Spleen (tissue), 11 donors: ENCODE measurements at regions not wholly inside any gene's neighbourhood (a gene's known extent, or its start where the extent isn't known, plus 50 kb on each side); places are given as distances from the start of the nearest gene placed in this dataset.
"Not testable (repeated sequence)": the region's sequence is repeated elsewhere in the genome, so short reads cannot be mapped to it uniquely, and the experiment has no call there.

Source experiments
- DNase-seq: peaks from one replicate; pipeline ENCODE4 v3.0.0-alpha.2; 2020
- H3K27ac ChIP-seq, 8 donors: fragments of 200-600 bp; sonication (generic) in 7 of 8; 1 replicate in 4 of 8; 2 replicates in 4 of 8; pipeline versions ENCODE4 v1.5.0 to v1.8.0; 2016 to 2021; ENCODE audit warnings: inconsistent platforms in 4 of 8, mild to moderate bottlenecking in 4 of 8, moderate library complexity in 1 of 8
- H3K27me3 ChIP-seq, 7 donors: fragments of 200-600 bp; sonication (generic) in 6 of 7; replicated peaks in 1 of 7; 1 replicate in 4 of 7; 2 replicates in 3 of 7; pipeline versions ENCODE4 v1.5.0 to v1.8.0; 2016 to 2021; ENCODE audit warnings: inconsistent platforms in 3 of 7, mild to moderate bottlenecking in 1 of 7
- H3K36me3 ChIP-seq, 6 donors: fragments of 200-600 bp; sonication (generic) in 5 of 6; 1 replicate in 4 of 6; 2 replicates in 2 of 6; pipeline versions ENCODE4 v1.5.0 to v1.8.0; 2016 to 2021; ENCODE audit warnings: inconsistent platforms in 2 of 6
- H3K4me1 ChIP-seq, 6 donors: fragments of 200-600 bp; sonication (generic) in 5 of 6; 1 replicate in 3 of 6; 2 replicates in 3 of 6; pipeline versions ENCODE4 v1.5.0 to v1.8.0; 2016 to 2021; ENCODE audit warnings: inconsistent platforms in 3 of 6
- H3K4me3 ChIP-seq, 8 donors: fragments of 200-600 bp; sonication (generic) in 7 of 8; 1 replicate in 4 of 8; 2 replicates in 4 of 8; pipeline versions ENCODE4 v1.5.0 to v1.8.0; 2016 to 2021; ENCODE audit warnings: inconsistent platforms in 4 of 8, mild to moderate bottlenecking in 4 of 8, moderate library complexity in 2 of 8
- H3K9me3 ChIP-seq, 8 donors: fragments of 200-600 bp; sonication (generic) in 7 of 8; 1 replicate in 4 of 8; 2 replicates in 4 of 8; pipeline versions ENCODE4 v1.5.0 to v1.8.0; 2016 to 2021; ENCODE audit warnings: inconsistent platforms in 4 of 8
- POLR2A ChIP-seq, 3 donors: fragments of 450-650 bp; IDR thresholded peaks; one replicate each; pipeline ENCODE4 v1.5.1; 2017; ENCODE audit warnings: antibody characterized with exemption in 3 of 3, mild to moderate bottlenecking in 1 of 3
- POLR2AphosphoS5 ChIP-seq, 3 donors: sonication (generic); formaldehyde crosslinking; IDR thresholded peaks; one replicate each; pipeline ENCODE4 v1.5.1; 2017; ENCODE audit warnings: antibody characterized with exemption in 3 of 3
- WGBS, 5 donors: extraction: QIAGEN DNeasy Blood & Tissue Kit in 3 of 5; methylation state at CpG; one replicate each; pipeline versions ENCODE4 v1.1.5 to v1.1.7; 2013 to 2018; 5-methylcytosine and 5-hydroxymethylcytosine counted together
- intact Hi-C: fragments of 100-400 bp; cut with DNase I; formaldehyde crosslinking; loops from one replicate; pipeline ENCODE4 v1.15.0; 2023; ENCODE audit warnings: low total_unique reads
- TF ChIP-seq, protein P1 (sequence below), 11 experiments: fragments of 200-600 bp in 7 of 11; fragments of 450-650 bp in 4 of 11; sonication (generic) in 4 of 11; IDR thresholded peaks in 8 of 11; conservative IDR thresholded peaks in 3 of 11; 1 replicate in 7 of 11; 2 replicates in 4 of 11; pipeline versions ENCODE4 v1.4.0 to v1.8.0; 2016 to 2021; ENCODE audit warnings: antibody characterized with exemption in 11 of 11, inconsistent platforms in 4 of 11, mild to moderate bottlenecking in 1 of 11
- donor health status: healthy with polysubstance abuse.
- donor health status: DM: no; HTN: no; CAD: no; lungs with moderate emphysema.
- donor health status: DM: no; HTN: no; CAD: no.
- donor health status: Bipolar disorder and iron deficiency.
- donor health status: healthy.
- donor health status: DM: no; HTN: no; CAD: no.
- donor health status: DM: yes; HTN: yes; CAD: no.

DNA sequence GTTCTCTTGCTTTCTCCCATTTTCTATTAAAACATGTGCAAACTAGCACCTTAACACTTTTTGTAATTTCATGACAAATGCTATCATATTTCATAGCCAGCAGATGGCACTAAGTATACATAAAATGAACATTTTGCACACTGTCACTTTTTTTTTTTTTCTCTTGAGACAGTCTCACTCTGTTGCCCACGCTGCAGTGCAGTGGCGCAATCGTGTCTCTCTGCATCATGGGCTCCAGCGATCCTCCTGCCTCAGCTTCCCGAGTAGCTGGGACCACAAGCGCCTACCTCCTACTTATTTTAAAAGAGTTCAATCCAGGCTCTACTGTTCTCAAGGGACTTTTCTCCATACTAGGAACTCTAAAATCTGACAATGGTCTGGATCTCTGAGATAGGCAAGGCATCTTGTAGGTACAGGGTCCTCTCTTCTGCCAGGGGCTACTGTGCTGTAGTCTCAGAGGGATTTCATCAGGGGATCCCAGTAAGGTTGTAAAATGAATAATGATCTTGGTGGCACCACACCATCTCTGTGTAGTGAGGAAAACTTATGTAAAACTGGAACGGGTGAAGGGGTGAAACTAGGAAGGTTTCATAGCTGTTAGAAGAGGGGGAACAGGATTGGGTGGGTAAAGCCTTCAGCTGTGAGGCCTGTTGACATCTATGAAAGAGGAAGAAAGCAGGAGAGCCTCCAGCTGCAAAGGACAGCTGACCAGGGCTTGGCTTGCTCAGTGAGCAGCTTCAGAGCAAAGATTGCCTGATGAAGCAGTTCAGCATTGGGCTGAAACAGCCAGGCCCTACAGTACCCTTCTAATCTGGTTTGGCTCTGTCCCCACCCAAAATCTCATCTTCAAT, 196.9 kb downstream of the AVL9 start:
- Histone ChIP-seq H3K9me3 (peaks cover 0 to 12% (median 2%) of the 10 kb centered on the region in 8 donors), H3K4me3 (peak overlapping the region in 1 of 8 donors; percentile 35), H3K27ac (peak overlapping the region in 3 of 8 donors; percentile 6 to 59 (median 30)), H3K4me1 (peaks cover 0 to 13% (median 6%) of the 10 kb centered on the region in 6 donors)
- H3K27me3 ChIP-seq, intact Hi-C loops, DNase-seq, H3K36me3 ChIP-seq: not testable (repeated sequence)
- TF ChIP-seq, protein P1, sequence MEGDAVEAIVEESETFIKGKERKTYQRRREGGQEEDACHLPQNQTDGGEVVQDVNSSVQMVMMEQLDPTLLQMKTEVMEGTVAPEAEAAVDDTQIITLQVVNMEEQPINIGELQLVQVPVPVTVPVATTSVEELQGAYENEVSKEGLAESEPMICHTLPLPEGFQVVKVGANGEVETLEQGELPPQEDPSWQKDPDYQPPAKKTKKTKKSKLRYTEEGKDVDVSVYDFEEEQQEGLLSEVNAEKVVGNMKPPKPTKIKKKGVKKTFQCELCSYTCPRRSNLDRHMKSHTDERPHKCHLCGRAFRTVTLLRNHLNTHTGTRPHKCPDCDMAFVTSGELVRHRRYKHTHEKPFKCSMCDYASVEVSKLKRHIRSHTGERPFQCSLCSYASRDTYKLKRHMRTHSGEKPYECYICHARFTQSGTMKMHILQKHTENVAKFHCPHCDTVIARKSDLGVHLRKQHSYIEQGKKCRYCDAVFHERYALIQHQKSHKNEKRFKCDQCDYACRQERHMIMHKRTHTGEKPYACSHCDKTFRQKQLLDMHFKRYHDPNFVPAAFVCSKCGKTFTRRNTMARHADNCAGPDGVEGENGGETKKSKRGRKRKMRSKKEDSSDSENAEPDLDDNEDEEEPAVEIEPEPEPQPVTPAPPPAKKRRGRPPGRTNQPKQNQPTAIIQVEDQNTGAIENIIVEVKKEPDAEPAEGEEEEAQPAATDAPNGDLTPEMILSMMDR (IDR thresholded peaks at IDR 0.05 in 8 of 11, conservative IDR thresholded peaks at IDR 0.05 in 3 of 11), result peak; percentile 14 to 50 (median 38)
- WGBS, 5 donors, result 11 to 17% (median 14%) methylated on average over 7 of the region's 7 CpGs

- intact Hi-C loops, H3K9me3 ChIP-seq, H3K27me3 ChIP-seq, H3K4me3 ChIP-seq, H3K27ac ChIP-seq, H3K36me3 ChIP-seq, DNase-seq: not testable (repeated sequence)
- H3K4me1 ChIP-seq, result peaks cover 0 to 12% (median 6%) of the 10 kb centered on the region in 6 donors
- 92 to 99% (median 94%) methylated on average over 10 to 13 of the region's 13 CpGs for WGBS, 5 donors
Measured at GRCh38 chr7:32688092-32688491, 192.8 kb downstream of the AVL9 start.

GRCh38 chr7:32681174-32681518, 185.9 kb downstream of the AVL9 start:
- TF ChIP-seq POLR2AphosphoS5 (IDR thresholded peaks at IDR 0.05) (no peak), POLR2A (IDR thresholded peaks at IDR 0.05) (no peak)
- TF ChIP-seq, protein P1 (IDR thresholded peaks at IDR 0.05 in 8 of 11, conservative IDR thresholded peaks at IDR 0.05 in 3 of 11), result no peak
- no peaks in the 10 kb centered on the region for H3K27me3 ChIP-seq
- no peaks in the 10 kb centered on the region for H3K9me3 ChIP-seq
- WGBS, 5 donors, result 57 to 89% (median 61%) methylated on average over 3 of the region's 3 CpGs
- intact Hi-C loops, result no loop called here
- no peaks in the 10 kb centered on the region for H3K4me1 ChIP-seq
- no peak overlapping the region for H3K27ac ChIP-seq
- no peak overlapping the region for H3K4me3 ChIP-seq
- no peak for DNase-seq
- H3K36me3 ChIP-seq, result peaks cover 0 to 5% (median 0%) of the 10 kb centered on the region in 6 donors

GRCh38 chr7:32680259-32681173, 185.2 kb downstream of the AVL9 start:
- Histone ChIP-seq H3K36me3 (peaks cover 0 to 8% (median 0%) of the 10 kb centered on the region in 6 donors), H3K4me3 (no peak overlapping the region), H3K27me3 (no peaks in the 10 kb centered on the region), H3K27ac (no peak overlapping the region), H3K4me1 (no peaks in the 10 kb centered on the region), H3K9me3 (no peaks in the 10 kb centered on the region)
- no peak for DNase-seq
- 64 to 78% (median 69%) methylated on average over 6 of the region's 6 CpGs for WGBS, 5 donors
- TF ChIP-seq POLR2AphosphoS5 (IDR thresholded peaks at IDR 0.05) (no peak), POLR2A (IDR thresholded peaks at IDR 0.05) (no peak)
- intact Hi-C loops, result no loop called here

DNA sequence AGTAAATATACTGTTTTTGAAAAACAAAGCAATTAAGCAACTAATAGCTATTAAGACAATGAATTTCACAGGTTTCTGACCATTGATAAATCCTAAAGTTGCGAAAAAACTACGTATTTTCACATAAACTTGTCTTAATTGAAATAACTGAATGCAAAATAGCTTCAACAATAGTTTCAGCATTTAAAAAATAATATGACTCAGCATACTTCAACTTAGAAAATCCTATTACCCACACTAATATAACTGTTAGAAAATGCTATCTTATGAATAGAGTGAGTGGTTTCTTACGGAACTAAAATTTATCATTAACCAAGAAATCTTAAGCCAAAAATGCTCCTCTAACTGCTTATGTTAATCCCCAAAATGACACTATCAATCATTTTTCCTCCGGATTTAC, 183.9 kb downstream of the AVL9 start:
- H3K27me3 ChIP-seq, result no peaks in the 10 kb centered on the region
- 92 to 96% (median 94%) methylated on average over 4 of the region's 4 CpGs for WGBS, 5 donors
- no peaks in the 10 kb centered on the region for H3K4me1 ChIP-seq
- TF ChIP-seq POLR2A (IDR thresholded peaks at IDR 0.05), result no peak
- TF ChIP-seq, protein P1 (IDR thresholded peaks at IDR 0.05 in 8 of 11, conservative IDR thresholded peaks at IDR 0.05 in 3 of 11), result no peak
- no peak for TF ChIP-seq POLR2AphosphoS5 (IDR thresholded peaks at IDR 0.05)
- H3K36me3 ChIP-seq, result peaks cover 0 to 8% (median 0%) of the 10 kb centered on the region in 6 donors
- no peak for DNase-seq
- intact Hi-C loops, result no loop called here
- H3K9me3 ChIP-seq, result no peaks in the 10 kb centered on the region
- no peak overlapping the region for H3K4me3 ChIP-seq
- H3K27ac ChIP-seq, result no peak overlapping the region
